Erythroblast (primary cell): ENCODE measurements at regions not wholly inside any gene's neighbourhood (a gene's known extent, or its start where the extent isn't known, plus 50 kb on each side); places are given as distances from the start of the nearest gene placed in this dataset.

ENCODE experiments used
- GATA1 ChIP-seq: IDR thresholded peaks from 2 replicates; pipeline ENCODE4 v1.6.1; 2011; ENCODE audit warnings: low read depth, mild to moderate bottlenecking, control low read depth, low read length, moderate library complexity
- POLR2A ChIP-seq: IDR thresholded peaks from 2 replicates; pipeline ENCODE4 v1.6.1; 2011; ENCODE audit warnings: mild to moderate bottlenecking, low read length

- TF ChIP-seq POLR2A, result no peak
- no peak for TF ChIP-seq GATA1
Observed at GRCh38 chr3:10609134-10609533, 103.7 kb upstream of the ATP2B2 start.
